22Rv1 (cell line): ENCODE measurements at regions not wholly inside any gene's neighbourhood (a gene's known extent, or its start where the extent isn't known, plus 50 kb on each side); places are given as distances from the start of the nearest gene placed in this dataset.

ENCODE experiments used
- CTCF ChIP-seq: fragments of 450-650 bp; IDR thresholded peaks from 2 replicates; pipeline ENCODE4 v1.5.1; 2017; ENCODE audit warnings: mild to moderate bottlenecking
- ZFX ChIP-seq: fragments of 450-650 bp; IDR thresholded peaks from 2 replicates; pipeline ENCODE4 v1.6.1; 2017; ENCODE audit warnings: antibody characterized with exemption, borderline replicate concordance

- TF ChIP-seq CTCF (no peak), ZFX (no peak)
These were observed 457.2 kb downstream of the RAP2B start for GRCh38 chr3:153619268-153619667.
